SK-N-DZ (cell line): ENCODE measurements at regions not wholly inside any gene's neighbourhood (a gene's known extent, or its start where the extent isn't known, plus 50 kb on each side); places are given as distances from the start of the nearest gene placed in this dataset.
"Not testable (repeated sequence)": the region's sequence is repeated elsewhere in the genome, so short reads cannot be mapped to it uniquely, and the experiment has no call there.

Experiments used
- DNase-seq: peaks from one replicate; pipeline ENCODE4 v3.0.0-alpha.2; 2015; ENCODE audit warnings: low spot score

DNA sequence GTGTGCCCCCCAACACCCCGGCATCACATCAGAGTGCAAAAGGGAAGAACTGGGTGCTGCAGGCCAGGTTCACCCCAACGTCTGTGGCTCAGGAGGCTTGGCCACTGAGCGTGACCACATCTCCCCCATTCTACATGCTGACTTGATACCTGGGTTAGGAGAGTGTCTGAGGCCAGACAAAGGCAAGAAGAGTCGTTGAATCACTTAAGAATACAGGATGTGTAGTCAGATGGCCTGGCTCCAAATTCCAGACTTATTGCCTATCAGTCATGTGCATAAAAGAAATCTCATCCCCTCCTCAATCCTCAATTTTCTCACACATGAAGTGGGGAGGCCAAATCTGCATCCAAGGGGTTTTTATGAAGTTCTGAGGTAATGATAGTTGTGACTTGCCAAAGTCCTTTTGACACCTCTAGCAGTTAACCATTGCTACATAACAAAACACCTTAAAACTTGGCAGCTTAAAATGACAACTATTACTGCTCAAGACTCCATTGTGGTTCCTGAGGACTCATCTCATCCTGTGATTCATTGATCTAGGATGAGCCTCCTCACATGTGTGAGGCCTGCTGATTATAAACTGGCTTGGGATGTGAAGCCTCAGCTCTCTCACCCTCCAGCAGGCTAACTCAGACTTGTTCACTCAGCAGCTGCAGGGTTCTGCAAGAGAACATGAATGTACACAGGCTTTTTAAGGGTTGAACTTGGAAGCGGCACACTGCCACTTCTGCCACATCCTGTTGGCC lies 138.8 kb upstream of the TLE3 start:
- DNase-seq = no peak

DNA sequence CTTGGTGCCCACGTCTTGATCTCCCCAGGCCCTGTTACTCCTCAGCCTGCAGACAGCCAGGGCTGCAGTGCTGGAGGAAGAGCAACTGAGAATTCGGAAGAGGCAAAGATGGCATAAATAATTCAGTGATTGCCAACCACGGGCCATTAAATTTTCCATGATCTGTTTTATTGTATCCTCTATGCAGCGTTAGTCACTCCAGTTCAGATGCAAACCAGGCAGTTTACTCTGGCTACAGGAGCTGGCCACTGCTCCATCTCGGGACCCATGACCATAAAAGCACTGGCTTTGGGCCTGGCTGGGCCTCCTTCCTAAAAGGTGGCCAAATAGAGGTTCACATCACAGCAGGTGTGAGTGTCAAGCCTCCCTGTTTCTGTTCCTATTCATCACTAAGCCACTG lies 137.6 kb upstream of the TLE3 start:
- no peak for DNase-seq

GRCh38 chr15:70234256-70234905 lies 136.7 kb upstream of the TLE3 start:
- no peak for DNase-seq

GRCh38 chr15:70231484-70231883 lies 133.8 kb upstream of the TLE3 start:
- DNase-seq = no peak

GRCh38 chr15:70227918-70228317 lies 130.2 kb upstream of the TLE3 start:
- DNase-seq = not testable (repeated sequence)

DNA sequence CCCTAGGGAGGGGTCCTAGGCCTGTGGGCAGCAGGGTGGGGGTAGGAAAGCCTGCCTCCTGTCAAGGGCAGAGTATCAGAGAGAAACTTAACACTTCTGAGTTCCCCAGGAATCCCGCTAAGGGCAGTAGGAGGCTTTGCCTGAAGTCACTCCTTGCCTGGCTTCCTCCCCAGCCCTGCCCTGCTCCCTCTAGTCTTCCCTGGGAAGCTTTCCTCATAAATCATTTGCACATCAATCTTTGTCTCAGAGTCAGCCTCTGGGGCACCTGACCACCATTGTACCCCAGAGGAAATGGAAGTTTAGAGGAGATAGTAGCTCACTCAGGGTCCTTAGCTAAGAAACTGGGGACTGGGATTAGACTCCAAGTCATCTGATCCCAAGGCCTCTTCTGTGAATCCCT lies 129.4 kb upstream of the TLE3 start:
- no peak for DNase-seq

GRCh38 chr15:70226337-70226980 lies 128.7 kb upstream of the TLE3 start:
- no peak for DNase-seq

DNA sequence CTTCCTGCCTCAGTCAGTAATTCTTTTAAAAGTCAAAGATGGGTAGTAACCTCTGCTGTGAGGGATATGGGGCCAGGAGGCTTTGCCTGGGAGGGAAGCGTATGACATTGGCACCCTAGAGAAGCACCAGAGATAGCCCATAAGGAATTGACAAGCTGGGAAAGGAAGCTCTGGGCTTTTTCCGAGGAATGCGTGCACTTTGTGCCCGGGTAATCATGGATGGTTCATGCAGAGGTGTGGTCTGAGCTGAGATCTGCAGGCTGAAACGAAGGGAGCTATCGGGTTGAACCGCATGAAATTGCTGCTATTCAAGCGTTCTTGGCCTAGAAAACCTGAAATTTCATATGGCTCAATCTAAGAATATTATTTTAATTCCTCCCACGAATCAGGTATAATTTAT lies 127.7 kb upstream of the TLE3 start:
- no peak for DNase-seq

- no peak for DNase-seq
These were observed 124.9 kb upstream of the TLE3 start for GRCh38 chr15:70222606-70223005.

- no peak for DNase-seq
These were observed 122.9 kb upstream of the TLE3 start for GRCh38 chr15:70220490-70221096.

DNA sequence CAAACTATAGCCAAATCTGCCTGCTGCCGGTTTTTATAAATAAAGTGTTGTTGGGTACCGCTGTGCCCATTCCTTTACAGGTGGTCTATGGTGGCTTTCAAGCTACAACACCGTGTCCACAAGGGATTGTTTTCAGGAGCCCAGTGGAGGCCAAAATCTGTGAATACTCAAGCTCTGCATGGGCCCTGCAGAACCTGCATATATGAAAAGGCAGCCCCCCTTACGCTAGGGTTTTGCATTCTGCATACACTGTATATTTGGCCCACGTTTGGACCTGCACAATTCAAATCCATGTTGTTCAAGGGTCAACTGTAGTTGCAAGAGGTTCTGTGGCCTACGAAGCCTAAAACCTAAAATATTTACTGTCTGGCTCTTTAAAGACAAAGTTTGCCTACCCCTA lies 122.2 kb upstream of the TLE3 start:
- no peak for DNase-seq

- no peak for DNase-seq
These were observed 121.7 kb upstream of the TLE3 start for GRCh38 chr15:70219256-70219895.

DNA sequence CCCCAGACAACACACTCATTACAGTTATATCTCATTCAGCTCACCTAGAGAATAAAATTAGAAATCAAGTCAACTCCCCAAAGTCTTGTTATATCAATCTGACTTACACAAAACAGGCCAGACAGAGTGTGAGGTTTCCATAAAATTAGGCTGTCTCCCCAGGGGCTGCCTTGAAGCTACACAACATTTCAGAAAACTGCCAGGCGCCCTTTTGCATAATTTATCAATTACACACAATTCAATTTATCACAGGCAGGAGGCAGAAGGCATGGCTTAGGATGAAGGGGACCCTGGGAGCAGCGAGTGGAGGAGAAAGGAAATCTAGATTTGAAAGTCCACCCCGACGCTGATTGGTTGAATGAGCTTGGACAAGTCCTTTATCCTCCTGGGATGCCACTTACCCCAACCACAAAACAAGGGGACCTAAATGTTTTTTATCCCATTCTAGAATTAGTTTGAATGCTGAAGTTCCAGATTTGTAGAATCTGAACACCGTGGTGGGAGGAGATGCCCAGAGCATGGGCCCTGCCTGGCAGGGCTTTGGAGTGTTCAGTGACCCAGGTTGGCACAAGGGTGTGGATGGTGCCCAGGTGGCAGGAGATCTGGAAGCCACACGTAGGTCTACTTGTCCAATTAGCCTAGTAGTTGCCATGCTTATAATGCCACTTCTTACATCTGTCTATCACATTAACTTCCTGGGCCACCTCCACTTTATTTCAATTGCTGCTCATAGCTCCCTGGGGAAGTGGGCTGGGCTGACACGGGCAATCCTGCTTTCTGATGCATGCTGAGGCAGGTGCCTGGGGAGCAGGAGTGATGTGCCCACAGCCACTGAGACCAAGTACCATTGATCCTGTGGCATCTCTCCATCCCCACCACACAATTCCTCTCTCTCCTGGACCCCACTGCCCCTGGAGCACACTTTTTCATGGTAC lies 119.8 kb upstream of the TLE3 start:
- DNase-seq = peak; percentile 86

DNA sequence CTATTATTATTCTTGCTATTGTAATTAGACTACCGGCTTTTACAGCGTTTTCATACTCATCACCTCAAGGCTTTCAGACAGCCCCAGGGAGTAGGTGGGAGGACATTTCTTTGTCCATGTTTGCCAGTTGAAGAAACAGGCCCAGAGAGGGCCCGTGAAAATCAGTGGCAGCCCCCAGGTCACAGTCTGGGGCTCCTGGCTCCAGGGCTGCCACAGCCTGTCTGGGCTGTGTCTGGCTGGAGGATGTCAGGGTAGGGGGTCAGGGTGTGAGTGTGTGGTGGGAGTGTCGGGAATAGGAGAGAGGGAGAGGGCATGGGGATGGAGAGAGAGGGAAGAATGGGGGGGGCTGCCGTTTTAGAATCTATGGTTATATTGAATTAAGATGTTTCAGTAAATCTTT lies 118.2 kb upstream of the TLE3 start:
- DNase-seq = no peak

DNA sequence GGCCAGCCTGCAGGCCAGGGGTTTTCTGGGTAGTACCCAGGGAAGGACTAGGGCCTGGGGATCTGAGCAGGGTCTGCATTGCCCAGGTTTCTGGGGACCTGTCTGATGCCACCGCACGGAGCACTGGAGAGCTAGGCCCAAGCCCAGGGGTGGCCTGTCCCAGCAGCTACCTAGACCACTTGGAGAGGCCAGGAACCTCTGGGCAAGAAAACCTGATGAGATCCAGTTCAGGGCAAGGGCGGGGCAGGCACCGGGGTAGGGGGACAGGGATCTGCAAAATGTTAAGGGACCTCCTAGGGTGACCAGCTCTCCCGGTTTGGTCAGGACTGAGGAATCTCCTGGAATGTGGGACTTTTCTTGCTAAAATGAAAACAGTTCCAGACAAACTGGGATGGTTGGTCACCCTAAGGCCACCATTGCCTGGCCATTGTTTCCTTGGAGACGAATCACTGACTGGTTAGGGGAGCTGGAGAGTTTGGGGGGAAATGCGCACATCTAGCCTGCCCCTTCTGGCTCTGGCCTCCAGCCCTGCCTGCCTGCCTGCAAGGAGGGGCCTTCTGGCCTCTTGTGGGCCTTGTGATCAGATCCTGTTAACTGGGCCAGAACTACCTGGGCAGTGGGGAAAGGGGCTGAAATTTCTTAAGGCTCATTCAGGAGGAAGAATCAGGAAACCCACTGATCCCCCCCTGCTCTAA lies 117.4 kb upstream of the TLE3 start:
- DNase-seq = no peak

DNA sequence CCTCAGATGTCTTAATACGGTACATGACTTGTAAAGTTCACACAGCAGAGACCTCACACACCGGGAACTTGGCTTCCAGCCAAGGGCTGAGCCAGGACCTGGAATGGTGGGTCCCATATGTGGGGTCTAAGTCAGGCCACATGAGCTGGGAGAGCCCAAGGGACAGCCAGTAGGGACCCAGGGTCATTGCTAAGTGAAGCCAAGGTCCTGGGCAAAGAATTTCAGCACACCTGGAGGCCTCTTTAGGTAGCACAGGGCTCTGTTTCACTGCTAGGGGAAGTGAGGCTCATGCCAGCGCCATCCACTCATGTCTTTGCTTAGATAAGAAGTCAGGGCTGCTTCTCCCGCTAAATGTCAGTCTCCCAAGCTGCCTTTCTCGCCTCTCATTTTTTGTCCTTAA lies 116.6 kb upstream of the TLE3 start:
- no peak for DNase-seq

GRCh38 chr15:70213794-70214193 lies 116.1 kb upstream of the TLE3 start:
- no peak for DNase-seq

DNA sequence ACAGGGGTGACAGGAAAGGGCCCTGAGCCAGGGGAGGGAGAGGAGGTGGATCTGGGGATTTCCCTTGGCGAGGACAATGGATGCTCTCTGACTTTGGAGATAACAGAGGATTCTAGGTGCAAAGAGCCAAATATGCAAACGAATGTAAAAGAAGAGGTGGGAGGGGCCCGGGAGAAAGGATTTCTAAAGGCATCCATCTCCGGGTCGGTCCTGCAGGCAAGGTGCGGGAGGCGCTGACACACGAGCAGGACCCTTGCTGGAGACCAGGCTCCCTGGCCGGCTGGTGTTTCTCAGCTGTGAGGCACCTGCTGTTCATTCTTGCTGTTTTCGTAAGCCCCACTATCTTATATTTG lies 115.2 kb upstream of the TLE3 start:
- no peak for DNase-seq

DNA sequence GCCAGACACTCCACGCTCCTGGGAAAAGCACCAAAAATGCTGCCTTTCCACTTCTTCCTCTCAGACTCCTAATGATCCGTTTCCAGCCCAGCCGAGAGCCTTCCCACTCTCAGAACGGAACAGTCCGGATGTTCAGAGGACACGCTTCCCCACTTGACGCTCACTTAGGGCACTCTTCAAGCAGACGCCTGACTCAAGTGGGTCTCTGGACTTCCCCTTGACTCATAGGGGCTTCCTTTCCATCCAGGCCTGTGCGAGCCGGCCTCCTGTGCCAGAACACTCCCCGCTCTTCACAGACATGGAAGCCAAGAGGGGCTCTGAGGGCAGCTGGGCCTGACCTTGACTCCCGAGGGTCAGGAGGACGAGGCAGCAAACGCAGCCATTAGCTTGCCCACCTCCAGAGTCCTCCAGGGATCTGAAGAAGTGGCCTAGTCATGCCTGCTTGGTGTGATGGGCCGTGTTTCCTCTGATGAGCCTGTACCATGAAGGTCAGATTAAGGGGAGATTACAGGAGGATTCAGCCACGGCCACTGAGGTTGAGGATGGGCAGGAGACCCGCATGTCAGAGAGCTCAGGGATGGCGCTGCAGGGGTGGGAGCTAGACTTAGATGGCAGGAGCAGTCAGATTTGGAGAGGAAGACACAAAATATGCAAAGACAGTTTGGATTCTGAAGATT lies 114.7 kb upstream of the TLE3 start:
- DNase-seq = no peak

DNA sequence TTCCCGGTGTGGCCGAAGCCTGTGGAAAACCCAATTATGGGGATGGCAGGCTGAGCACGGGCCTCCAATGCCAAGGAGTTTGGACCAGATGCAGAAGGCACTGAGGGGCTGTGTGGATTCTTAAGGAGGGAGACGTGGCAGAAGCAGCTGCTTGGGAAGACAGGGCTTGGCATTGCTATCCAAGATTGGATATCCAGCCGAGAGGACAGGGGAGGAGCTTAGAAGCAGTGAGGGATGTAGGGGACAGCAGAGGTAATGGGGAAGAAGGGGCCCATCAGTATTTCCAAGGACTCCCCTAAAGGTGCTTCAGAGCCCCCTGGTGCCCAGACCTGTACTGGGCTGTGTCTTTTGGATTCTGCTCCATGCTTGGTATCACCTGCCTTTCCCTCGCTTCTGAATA lies 112.8 kb upstream of the TLE3 start:
- DNase-seq = no peak
